ENCODE measurements at regions not wholly inside any gene's neighbourhood (a gene's known extent, or its start where the extent isn't known, plus 50 kb on each side); places are given as distances from the start of the nearest gene placed in this dataset.

- TF ChIP-seq CTCF (conservative IDR thresholded peaks at IDR 0.05) (no peak), ZFX (IDR thresholded peaks at IDR 0.05) (no peak)
These were observed 381.6 kb downstream of the GASK1B start for GRCh38 chr4:157791236-157791635.

All from C4-2B (cell line).